Chondrocyte (in vitro differentiated cells): ENCODE measurements at regions not wholly inside any gene's neighbourhood (a gene's known extent, or its start where the extent isn't known, plus 50 kb on each side); places are given as distances from the start of the nearest gene placed in this dataset.

Experiments
- DNase-seq: peaks from one replicate; pipeline ENCODE4 v3.0.0; 2021; ENCODE audit warnings: mixed read lengths, low spot score
- H3K27ac Mint-ChIP-seq: one replicate; pipeline ENCODE4 v1.8.0; 2021; ENCODE audit warnings: mild to moderate bottlenecking, moderate library complexity, mixed read lengths; ENCODE audit not compliant: unreplicated experiment
- H3K27me3 Mint-ChIP-seq: 2 replicates; pipeline ENCODE4 v1.8.0; 2021; ENCODE audit warnings: low read depth, mixed read lengths
- H3K36me3 Mint-ChIP-seq: 2 replicates; pipeline ENCODE4 v1.8.0; 2021; ENCODE audit warnings: low read depth, mixed read lengths
- H3K4me1 Mint-ChIP-seq: 2 replicates; pipeline ENCODE4 v1.8.0; 2021; ENCODE audit warnings: low read depth, mild to moderate bottlenecking, mixed read lengths
- H3K4me3 Mint-ChIP-seq: one replicate; pipeline ENCODE4 v1.8.0; 2021; ENCODE audit warnings: mild to moderate bottlenecking, moderate library complexity, mixed read lengths; ENCODE audit not compliant: unreplicated experiment
- H3K9me3 Mint-ChIP-seq: 2 replicates; pipeline ENCODE4 v1.8.0; 2021; ENCODE audit warnings: low read depth, mixed read lengths
- CTCF ChIP-seq: fragments of 200-600 bp; sonication (generic); IDR thresholded peaks from 2 replicates; pipeline ENCODE4 v1.5.0; 2021; ENCODE audit warnings: antibody characterized with exemption, mild to moderate bottlenecking, moderate library complexity

- no peaks in the 10 kb centered on the region for H3K27me3 Mint-ChIP-seq
Measured at GRCh38 chr5:106331415-106331814, 1339.3 kb downstream of the EFNA5 start.

DNA sequence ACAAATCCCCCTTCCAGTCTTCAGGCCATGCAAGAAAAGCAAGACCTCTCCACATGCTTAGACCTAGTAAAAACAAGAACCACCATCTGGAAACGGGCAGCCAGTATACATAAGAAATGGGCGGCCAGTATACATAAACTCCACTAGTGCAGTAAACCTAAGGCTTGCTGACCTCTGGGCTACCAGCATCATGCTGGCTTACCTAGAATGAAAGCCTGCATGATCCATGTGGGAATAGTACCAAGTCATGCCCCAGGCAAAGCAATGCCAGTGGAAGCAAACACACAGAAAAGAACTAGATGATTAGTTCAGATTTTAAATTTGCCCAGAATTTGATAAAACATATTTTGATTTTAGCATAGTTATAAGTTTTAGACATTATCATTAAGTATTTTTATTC lies 1346.4 kb downstream of the EFNA5 start:
- Mint-ChIP-seq H3K27me3 (no peaks in the 10 kb centered on the region), H3K9me3 (peaks cover 2% of the 10 kb centered on the region), H3K4me3 (no peak overlapping the region), H3K36me3 (no peaks in the 10 kb centered on the region), H3K4me1 (no peaks in the 10 kb centered on the region), H3K27ac (no peak overlapping the region)
- DNase-seq, result no peak
- TF ChIP-seq CTCF, result no peak

More at GRCh38 chr5:106331415-106331814, 1339.3 kb downstream of the EFNA5 start:
- peaks cover 2% of the 10 kb centered on the region for H3K36me3 Mint-ChIP-seq
- H3K4me3 Mint-ChIP-seq, result no peak overlapping the region
- peaks cover 3% of the 10 kb centered on the region for H3K4me1 Mint-ChIP-seq
- TF ChIP-seq CTCF, result no peak
- DNase-seq, result no peak
- H3K9me3 Mint-ChIP-seq, result peaks cover 16% of the 10 kb centered on the region
- no peak overlapping the region for H3K27ac Mint-ChIP-seq

DNA sequence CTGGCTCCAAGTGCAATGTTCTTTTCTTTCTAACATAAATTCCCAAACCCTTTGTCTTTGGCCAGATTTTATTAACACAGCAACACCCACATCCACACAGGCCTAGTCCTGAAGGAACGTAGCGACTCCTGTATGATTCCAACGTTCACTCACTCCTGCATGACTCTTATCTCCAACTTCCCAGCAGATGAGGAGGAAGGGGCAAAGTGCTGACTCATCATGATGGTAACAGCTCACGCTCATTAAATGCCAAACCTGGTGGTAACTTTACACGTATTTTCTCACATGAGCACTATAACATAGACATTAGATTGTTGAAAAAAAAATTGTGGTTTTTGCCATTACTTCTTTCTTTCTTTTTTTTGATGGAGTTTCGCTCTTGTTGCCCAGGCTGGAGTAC lies 1349.5 kb downstream of the EFNA5 start:
- Mint-ChIP-seq H3K4me1 (no peaks in the 10 kb centered on the region), H3K27ac (no peak overlapping the region), H3K36me3 (no peaks in the 10 kb centered on the region), H3K9me3 (peaks cover 3% of the 10 kb centered on the region), H3K4me3 (no peak overlapping the region), H3K27me3 (no peaks in the 10 kb centered on the region)
- DNase-seq, result no peak
- no peak for TF ChIP-seq CTCF

GRCh38 chr5:106314221-106314824 lies 1356.4 kb downstream of the EFNA5 start:
- Mint-ChIP-seq H3K9me3 (peaks cover 3% of the 10 kb centered on the region), H3K4me3 (no peak overlapping the region), H3K27me3 (no peaks in the 10 kb centered on the region), H3K36me3 (no peaks in the 10 kb centered on the region), H3K4me1 (peaks cover 4% of the 10 kb centered on the region), H3K27ac (no peak overlapping the region)
- no peak for TF ChIP-seq CTCF
- no peak for DNase-seq

DNA sequence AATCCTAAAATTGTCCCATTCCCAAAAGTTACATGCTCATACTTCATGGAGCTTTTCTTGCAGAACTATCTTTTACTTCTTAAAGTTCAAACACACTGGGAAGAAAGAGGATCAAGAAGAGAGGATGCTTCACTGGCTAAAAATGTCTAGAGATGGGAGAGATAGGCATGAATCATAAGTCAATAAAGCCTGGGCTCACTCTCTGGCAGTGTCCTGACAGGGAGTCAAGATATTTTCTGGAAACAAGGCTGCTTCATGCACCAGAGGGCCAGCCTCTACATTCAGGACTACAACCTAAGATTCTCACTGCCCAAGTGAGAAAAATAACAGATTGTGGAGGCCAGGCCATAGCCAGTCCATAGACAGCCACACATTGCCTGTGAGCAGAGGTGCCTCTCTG lies 1358.4 kb downstream of the EFNA5 start:
- Mint-ChIP-seq H3K36me3 (no peaks in the 10 kb centered on the region), H3K27ac (no peak overlapping the region)
- no peak for DNase-seq

More for the DNA sequence above, 1358.4 kb downstream of the EFNA5 start:
- TF ChIP-seq CTCF, result no peak
- Mint-ChIP-seq H3K4me1 (peaks cover 4% of the 10 kb centered on the region), H3K4me3 (no peak overlapping the region), H3K9me3 (peaks cover 2% of the 10 kb centered on the region), H3K27me3 (no peaks in the 10 kb centered on the region)
